ENCODE measurements at regions not wholly inside any gene's neighbourhood (a gene's known extent, or its start where the extent isn't known, plus 50 kb on each side); places are given as distances from the start of the nearest gene placed in this dataset.
A peak's percentile ranks its signal among the peaks of the same experiment; 100 is the strongest.

DNA sequence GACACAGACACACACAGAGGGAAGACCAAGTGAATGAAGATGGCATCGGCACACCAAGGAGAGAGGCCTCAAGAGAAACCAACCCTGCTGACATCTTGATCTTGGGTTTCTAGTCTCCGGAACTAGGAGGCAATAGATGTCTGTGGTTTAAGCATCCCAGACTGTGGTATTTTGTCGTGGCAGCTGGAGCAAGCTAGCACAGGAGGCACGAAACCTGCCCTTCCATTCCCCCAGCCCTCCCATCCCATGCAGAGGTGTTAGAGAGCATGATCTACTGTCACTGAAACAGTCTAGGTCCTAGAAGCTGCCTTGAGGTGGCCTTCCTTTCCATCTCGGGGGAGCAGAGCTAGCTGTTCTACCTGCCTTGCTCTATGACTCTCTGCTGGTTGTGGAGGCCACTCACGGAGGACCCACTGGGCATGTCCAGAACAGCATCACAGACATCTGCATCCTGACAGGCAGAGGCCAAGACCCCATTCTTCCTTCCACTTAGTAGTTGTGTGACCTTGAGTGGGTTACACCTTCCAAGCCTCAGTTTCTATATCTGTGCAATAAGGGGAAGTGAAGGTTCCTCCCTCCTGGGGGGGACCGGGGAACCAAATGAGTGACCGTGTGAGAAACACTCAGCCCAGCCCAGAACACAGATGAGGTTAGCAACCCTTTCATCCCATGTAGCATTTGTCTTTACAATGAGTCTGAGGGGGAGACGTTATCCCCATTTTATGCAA is 134.3 kb upstream of the BOD1 start:
- Mint-ChIP-seq H3K9me3 (ENCODE audit: unreplicated experiment) (no peaks in the 10 kb centered on the region), H3K4me1 (ENCODE audit: insufficient read depth, unreplicated experiment) (peaks cover 8% of the 10 kb centered on the region), H3K4me3 (ENCODE audit: unreplicated experiment) (no peak overlapping the region), H3K27ac (ENCODE audit: low read depth, unreplicated experiment) (peak overlapping the region; percentile 2), H3K36me3 (ENCODE audit: insufficient read depth, unreplicated experiment) (no peaks in the 10 kb centered on the region), H3K27me3 (ENCODE audit: insufficient read depth, unreplicated experiment) (no peaks in the 10 kb centered on the region)
- ChIA-PET CTCF (interaction anchor here (0.6 to 1.0 kb wide), 3 partner anchors 36 to 789 kb away, joined by 3 to 4 read pairs (median 3); no protein-coding TSS in a partner anchor), POLR2A (interaction anchor here (0.7 kb wide), 1 partner anchor 135 kb away, joined by 3 read pairs; no protein-coding TSS in a partner anchor)
- intact Hi-C loops (cut with micrococcal nuclease) = no loop called here
- BruUV-seq (replicated peaks) = no TSS peak
- no peak for DNase-seq (ENCODE audit: unreplicated experiment)
- TF ChIP-seq, protein P1, sequence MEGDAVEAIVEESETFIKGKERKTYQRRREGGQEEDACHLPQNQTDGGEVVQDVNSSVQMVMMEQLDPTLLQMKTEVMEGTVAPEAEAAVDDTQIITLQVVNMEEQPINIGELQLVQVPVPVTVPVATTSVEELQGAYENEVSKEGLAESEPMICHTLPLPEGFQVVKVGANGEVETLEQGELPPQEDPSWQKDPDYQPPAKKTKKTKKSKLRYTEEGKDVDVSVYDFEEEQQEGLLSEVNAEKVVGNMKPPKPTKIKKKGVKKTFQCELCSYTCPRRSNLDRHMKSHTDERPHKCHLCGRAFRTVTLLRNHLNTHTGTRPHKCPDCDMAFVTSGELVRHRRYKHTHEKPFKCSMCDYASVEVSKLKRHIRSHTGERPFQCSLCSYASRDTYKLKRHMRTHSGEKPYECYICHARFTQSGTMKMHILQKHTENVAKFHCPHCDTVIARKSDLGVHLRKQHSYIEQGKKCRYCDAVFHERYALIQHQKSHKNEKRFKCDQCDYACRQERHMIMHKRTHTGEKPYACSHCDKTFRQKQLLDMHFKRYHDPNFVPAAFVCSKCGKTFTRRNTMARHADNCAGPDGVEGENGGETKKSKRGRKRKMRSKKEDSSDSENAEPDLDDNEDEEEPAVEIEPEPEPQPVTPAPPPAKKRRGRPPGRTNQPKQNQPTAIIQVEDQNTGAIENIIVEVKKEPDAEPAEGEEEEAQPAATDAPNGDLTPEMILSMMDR (IDR thresholded peaks at IDR 0.05; ENCODE audit: unreplicated experiment) = no peak

DNA sequence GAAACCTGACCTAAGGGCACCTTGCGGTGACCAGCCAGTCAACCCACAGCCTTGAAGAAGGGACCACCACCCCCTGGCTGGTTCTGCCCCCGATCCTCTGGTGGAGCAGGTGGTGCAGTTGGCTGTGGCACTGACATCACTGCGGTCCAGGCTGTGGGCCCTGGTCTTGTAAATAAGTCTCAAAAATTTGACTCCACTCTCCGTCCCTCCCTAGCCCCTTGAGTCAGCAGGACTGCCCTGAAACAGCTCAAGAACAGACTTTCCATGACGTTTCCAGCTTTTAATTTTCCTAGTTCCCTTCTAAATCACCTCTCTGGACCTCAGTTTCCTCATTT is 134.8 kb upstream of the BOD1 start:
- TF ChIP-seq, protein P1 (IDR thresholded peaks at IDR 0.05; ENCODE audit: unreplicated experiment) = no peak
- intact Hi-C loops (cut with micrococcal nuclease) = no loop called here
- H3K27ac Mint-ChIP-seq (ENCODE audit: low read depth, unreplicated experiment) = peak overlapping the region; percentile 2
- H3K4me1 Mint-ChIP-seq (ENCODE audit: insufficient read depth, unreplicated experiment) = peaks cover 2% of the 10 kb centered on the region
- H3K4me3 Mint-ChIP-seq (ENCODE audit: unreplicated experiment) = no peak overlapping the region
- CTCF ChIA-PET = interaction anchor here (0.6 to 1.0 kb wide), 3 partner anchors 37 to 789 kb away, joined by 3 to 4 read pairs (median 3); no protein-coding TSS in a partner anchor
- H3K36me3 Mint-ChIP-seq (ENCODE audit: insufficient read depth, unreplicated experiment) = no peaks in the 10 kb centered on the region
- no peaks in the 10 kb centered on the region for H3K9me3 Mint-ChIP-seq (ENCODE audit: unreplicated experiment)
- no peak for DNase-seq (ENCODE audit: unreplicated experiment)
- no peaks in the 10 kb centered on the region for H3K27me3 Mint-ChIP-seq (ENCODE audit: insufficient read depth, unreplicated experiment)
- POLR2A ChIA-PET = interaction anchor here (0.7 kb wide), 1 partner anchor 135 kb away, joined by 3 read pairs; no protein-coding TSS in a partner anchor
- no TSS peak for BruUV-seq (replicated peaks)

DNA sequence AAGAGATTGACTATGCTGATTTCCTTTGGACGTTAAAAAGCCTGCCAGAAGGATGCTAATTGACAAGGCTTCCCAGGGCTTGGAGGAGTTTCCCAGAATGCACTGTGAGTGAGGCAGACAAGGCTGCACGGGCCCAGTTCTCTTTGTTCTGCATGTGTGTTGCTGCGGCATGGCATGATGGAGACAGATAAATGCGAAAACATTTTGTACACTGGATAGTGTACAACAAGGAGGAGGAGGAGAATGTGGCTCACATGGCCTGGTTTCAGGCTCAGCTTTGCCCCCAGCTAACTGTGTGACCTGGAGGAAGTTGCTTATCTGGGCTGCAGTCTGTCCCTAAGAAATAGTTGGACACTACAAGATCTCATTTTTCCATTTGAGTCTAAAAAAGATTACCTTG is 135.5 kb upstream of the CPEB4 start:
- no TSS peak for BruUV-seq (replicated peaks)
- Mint-ChIP-seq H3K4me1 (ENCODE audit: insufficient read depth, unreplicated experiment) (no peaks in the 10 kb centered on the region), H3K27ac (ENCODE audit: low read depth, unreplicated experiment) (no peak overlapping the region), H3K27me3 (ENCODE audit: insufficient read depth, unreplicated experiment) (no peaks in the 10 kb centered on the region), H3K4me3 (ENCODE audit: unreplicated experiment) (no peak overlapping the region), H3K9me3 (ENCODE audit: unreplicated experiment) (no peaks in the 10 kb centered on the region), H3K36me3 (ENCODE audit: insufficient read depth, unreplicated experiment) (no peaks in the 10 kb centered on the region)
- no peak for DNase-seq (ENCODE audit: unreplicated experiment)
- POLR2A ChIA-PET = interaction anchor here (2.3 kb wide), 1 partner anchor 11 kb away, joined by 8 read pairs; no protein-coding TSS in a partner anchor
- intact Hi-C loops (cut with micrococcal nuclease) = no loop called here
- TF ChIP-seq, protein P1 (IDR thresholded peaks at IDR 0.05; ENCODE audit: unreplicated experiment) = no peak
- CTCF ChIA-PET = interaction anchor here (1.0 to 1.2 kb wide), 3 partner anchors 137 to 232 kb away, joined by 3 to 4 read pairs (median 4); no protein-coding TSS in a partner anchor

DNA sequence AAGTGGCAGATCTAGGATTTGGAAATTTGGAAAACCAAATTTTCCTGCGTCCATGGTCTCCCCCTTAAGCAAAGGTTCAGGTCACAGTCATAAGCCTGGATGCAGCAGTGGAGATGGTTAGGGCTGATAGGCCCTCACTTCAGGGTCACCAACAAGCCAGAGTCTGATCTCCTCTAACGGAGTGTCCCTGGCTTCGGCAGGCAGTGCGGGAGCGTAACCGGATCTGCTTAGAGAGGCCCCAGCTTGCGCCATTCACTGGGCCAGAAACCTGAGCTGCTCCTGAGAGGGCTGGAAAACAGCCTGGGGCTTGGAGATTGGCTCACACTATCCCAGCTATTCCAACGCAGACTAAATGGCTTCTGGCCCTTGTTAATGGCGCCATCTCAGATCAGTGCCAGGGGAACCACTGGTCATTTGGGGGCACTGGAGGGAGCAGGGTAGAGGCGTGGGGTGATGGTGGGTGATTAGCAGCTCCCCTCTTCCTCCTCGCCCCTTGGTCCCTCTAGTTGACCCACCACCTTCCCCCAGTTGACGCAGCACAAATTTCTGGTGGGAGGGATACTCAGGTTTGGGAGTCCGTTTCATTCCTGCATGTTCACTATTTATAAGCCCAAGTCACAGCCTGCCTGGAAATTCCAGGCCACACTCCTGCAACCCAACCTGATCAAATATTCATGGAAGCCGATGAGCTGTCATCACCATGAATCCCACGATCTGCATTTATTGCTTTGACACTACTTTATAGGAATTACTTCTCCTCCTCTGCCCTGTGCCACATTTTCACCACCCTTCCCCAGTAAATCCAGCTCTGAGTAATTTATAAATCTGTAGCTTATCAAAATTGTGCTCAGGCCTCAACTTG is 134.6 kb upstream of the CPEB4 start:
- TF ChIP-seq, protein P1 (IDR thresholded peaks at IDR 0.05; ENCODE audit: unreplicated experiment) = no peak
- BruUV-seq (replicated peaks) = no TSS peak
- no peaks in the 10 kb centered on the region for H3K27me3 Mint-ChIP-seq (ENCODE audit: insufficient read depth, unreplicated experiment)
- intact Hi-C loops (cut with micrococcal nuclease) = no loop called here
- H3K4me1 Mint-ChIP-seq (ENCODE audit: insufficient read depth, unreplicated experiment) = no peaks in the 10 kb centered on the region
- ChIA-PET POLR2A (interaction anchor here (0.9 to 2.3 kb wide), 4 partner anchors 11 to 138 kb away, joined by 3 to 8 read pairs (median 4); no protein-coding TSS in a partner anchor), CTCF (interaction anchor here (0.5 to 1.2 kb wide), 5 partner anchors 138 to 1319 kb away, joined by 3 to 5 read pairs (median 4); no protein-coding TSS in a partner anchor)
- DNase-seq (ENCODE audit: unreplicated experiment) = peak; percentile 47
- H3K4me3 Mint-ChIP-seq (ENCODE audit: unreplicated experiment) = no peak overlapping the region
- H3K9me3 Mint-ChIP-seq (ENCODE audit: unreplicated experiment) = no peaks in the 10 kb centered on the region
- no peak overlapping the region for H3K27ac Mint-ChIP-seq (ENCODE audit: low read depth, unreplicated experiment)
- no peaks in the 10 kb centered on the region for H3K36me3 Mint-ChIP-seq (ENCODE audit: insufficient read depth, unreplicated experiment)
